GM23338 (cell line): ENCODE measurements at regions not wholly inside any gene's neighbourhood (a gene's known extent, or its start where the extent isn't known, plus 50 kb on each side); places are given as distances from the start of the nearest gene placed in this dataset.

Experiments
- CREB1 ChIP-seq: fragments of 250-450 bp; sonication (Bioruptor Pico); IDR thresholded peaks from 2 replicates; pipeline ENCODE4 v1.5.0; 2020; ENCODE audit warnings: low read depth, mild to moderate bottlenecking, moderate library complexity
- CTCF ChIP-seq, 2 experiments: fragments of 200-600 bp in 1 of 2; sonication (generic) in 1 of 2; conservative IDR thresholded peaks; 2 replicates each; pipeline versions ENCODE4 v1.5.1 to v1.6.1; 2016 to 2017; ENCODE audit warnings: antibody characterized with exemption in 2 of 2, low read depth in 2 of 2, mild to moderate bottlenecking in 2 of 2, moderate library complexity in 1 of 2
- EZH2 ChIP-seq: fragments of 200-600 bp; sonication (generic); IDR thresholded peaks from one replicate; pipeline ENCODE4 v1.8.0; 2017; ENCODE audit warnings: antibody characterized with exemption, mild to moderate bottlenecking, low read depth; ENCODE audit not compliant: unreplicated experiment
- NANOG ChIP-seq: IDR thresholded peaks from 2 replicates; pipeline ENCODE4 v1.6.1; 2016; ENCODE audit warnings: antibody characterized with exemption, borderline replicate concordance
- POLR2AphosphoS5 ChIP-seq: IDR thresholded peaks from 2 replicates; pipeline ENCODE4 v1.6.1; 2016; ENCODE audit warnings: antibody characterized with exemption, low read depth

- TF ChIP-seq EZH2: no peak
- no peak for TF ChIP-seq CREB1 (CRISPR knock-in tag)
- no peak for TF ChIP-seq CTCF (conservative IDR thresholded peaks at IDR 0.05; ENCODE audit: low read depth in 2 of 2)
- no peak for TF ChIP-seq NANOG
- TF ChIP-seq POLR2AphosphoS5: no peak
These were observed 67.6 kb downstream of the HTR1A start for GRCh38 chr5:63894690-63895089.
